Right atrium auricular region (tissue), 2 donors: ENCODE measurements at regions not wholly inside any gene's neighbourhood (a gene's known extent, or its start where the extent isn't known, plus 50 kb on each side); places are given as distances from the start of the nearest gene placed in this dataset.

Experiments
- DNase-seq: peaks from one replicate; pipeline ENCODE4 v3.0.0-alpha.2; 2019; ENCODE audit warnings: low spot score
- H3K27ac ChIP-seq, 2 donors: fragments of 200-600 bp; sonication (generic); 1 replicate in 1 of 2; 2 replicates in 1 of 2; pipeline ENCODE4 v1.5.1; 2016 to 2019
- H3K27me3 ChIP-seq, 2 donors: fragments of 200-600 bp; sonication (generic); one replicate each; pipeline versions ENCODE4 v1.5.1 to v1.6.0; 2017 to 2019
- H3K36me3 ChIP-seq: fragments of 200-600 bp; sonication (generic); one replicate; pipeline ENCODE4 v1.5.1; 2016
- H3K4me1 ChIP-seq, 2 donors: fragments of 200-600 bp; sonication (generic); one replicate each; pipeline versions ENCODE4 v1.5.1 to v1.6.0; 2017 to 2019
- H3K4me3 ChIP-seq, 2 donors: fragments of 200-600 bp; sonication (generic); 1 replicate in 1 of 2; 2 replicates in 1 of 2; pipeline ENCODE4 v1.5.1; 2017 to 2019; ENCODE audit warnings: mild to moderate bottlenecking in 1 of 2, moderate library complexity in 1 of 2
- H3K9me3 ChIP-seq, 2 donors: fragments of 200-600 bp; sonication (generic); one replicate each; pipeline ENCODE4 v1.5.1; 2019
- CTCF ChIP-seq, 2 donors: fragments of 200-600 bp; sonication (generic); IDR thresholded peaks; one replicate each; pipeline ENCODE4 v1.5.1; 2019; ENCODE audit warnings: antibody characterized with exemption in 2 of 2

DNA sequence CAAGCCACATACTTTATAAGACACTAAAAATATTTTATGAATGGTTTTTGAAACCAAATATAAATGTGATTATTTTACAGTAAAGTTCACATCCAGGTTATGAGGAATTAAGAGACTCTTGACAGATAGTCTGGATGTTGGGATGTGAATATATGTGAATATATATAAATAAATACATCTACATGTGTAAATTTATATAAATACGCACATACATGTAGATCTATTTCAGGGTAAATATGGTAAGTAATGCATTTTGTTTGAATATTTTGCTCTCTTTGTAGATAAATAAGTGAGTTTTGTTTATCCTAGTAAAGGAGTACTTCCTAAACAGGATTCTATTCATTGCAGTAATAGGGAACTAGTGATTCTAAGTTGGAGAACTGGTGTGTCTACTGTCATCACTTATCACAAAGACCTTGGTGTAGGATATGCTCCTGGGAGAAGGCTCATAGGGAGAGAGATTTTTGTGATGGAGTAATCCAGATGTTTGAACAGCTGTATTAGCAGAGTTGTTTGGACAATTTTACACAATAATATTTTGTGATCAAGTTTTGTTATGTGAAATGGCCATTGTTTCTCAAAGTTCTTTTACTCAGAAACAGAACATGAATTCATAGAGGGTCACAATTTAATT lies 60.2 kb upstream of the NT5C1B start:
- no peaks in the 10 kb centered on the region for H3K27me3 ChIP-seq
- no peak for DNase-seq
- no peaks in the 10 kb centered on the region for H3K36me3 ChIP-seq
- no peak overlapping the region for H3K27ac ChIP-seq
- no peak for TF ChIP-seq CTCF (IDR thresholded peaks at IDR 0.05)
- H3K4me3 ChIP-seq, result no peak overlapping the region
- H3K9me3 ChIP-seq, result no peaks in the 10 kb centered on the region
- H3K4me1 ChIP-seq, result no peaks in the 10 kb centered on the region

GRCh38 chr2:18648161-18648560 lies 58.8 kb upstream of the NT5C1B start:
- DNase-seq, result no peak
- Histone ChIP-seq H3K4me3 (no peak overlapping the region), H3K9me3 (no peaks in the 10 kb centered on the region), H3K36me3 (no peaks in the 10 kb centered on the region), H3K4me1 (no peaks in the 10 kb centered on the region), H3K27ac (no peak overlapping the region), H3K27me3 (no peaks in the 10 kb centered on the region)
- TF ChIP-seq CTCF (IDR thresholded peaks at IDR 0.05), result no peak

- Histone ChIP-seq H3K27me3 (no peaks in the 10 kb centered on the region), H3K36me3 (no peaks in the 10 kb centered on the region), H3K4me3 (no peak overlapping the region), H3K4me1 (no peaks in the 10 kb centered on the region), H3K27ac (no peak overlapping the region), H3K9me3 (no peaks in the 10 kb centered on the region)
- no peak for TF ChIP-seq CTCF (IDR thresholded peaks at IDR 0.05)
- DNase-seq, result no peak
Measured at GRCh38 chr2:18647731-18648130, 58.4 kb upstream of the NT5C1B start.

DNA sequence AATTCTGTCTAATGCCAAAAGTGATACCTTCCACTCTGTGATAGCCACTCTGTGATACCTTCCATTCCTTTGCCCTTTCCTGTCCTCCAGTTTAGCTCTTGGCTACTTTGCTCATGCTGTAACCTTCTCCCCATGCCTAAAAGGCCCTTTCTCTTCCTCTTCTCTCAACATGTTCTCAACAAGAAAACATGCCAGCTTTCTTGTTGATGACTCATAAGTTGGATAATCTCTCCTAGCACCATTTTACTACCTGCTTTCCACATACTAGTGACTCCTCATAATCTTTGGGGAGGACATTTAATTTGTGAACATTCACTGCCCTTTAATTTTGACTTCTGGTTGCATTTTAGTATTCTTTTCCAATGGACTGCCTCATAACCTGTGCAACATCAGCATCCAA lies 55.9 kb upstream of the NT5C1B start:
- no peak for TF ChIP-seq CTCF (IDR thresholded peaks at IDR 0.05)

GRCh38 chr2:18644115-18644462 lies 54.7 kb upstream of the NT5C1B start:
- Histone ChIP-seq H3K4me3 (no peak overlapping the region), H3K36me3 (no peaks in the 10 kb centered on the region), H3K4me1 (no peaks in the 10 kb centered on the region), H3K27ac (no peak overlapping the region), H3K9me3 (no peaks in the 10 kb centered on the region), H3K27me3 (no peaks in the 10 kb centered on the region)
- no peak for TF ChIP-seq CTCF (IDR thresholded peaks at IDR 0.05)
- no peak for DNase-seq

More for the DNA sequence above, 55.9 kb upstream of the NT5C1B start:
- Histone ChIP-seq H3K27ac (no peak overlapping the region), H3K27me3 (no peaks in the 10 kb centered on the region), H3K9me3 (no peaks in the 10 kb centered on the region), H3K4me3 (no peak overlapping the region), H3K36me3 (no peaks in the 10 kb centered on the region), H3K4me1 (no peaks in the 10 kb centered on the region)
- no peak for DNase-seq
